Parathyroid adenoma (tissue), 2 donors: ENCODE measurements at regions not wholly inside any gene's neighbourhood (a gene's known extent, or its start where the extent isn't known, plus 50 kb on each side); places are given as distances from the start of the nearest gene placed in this dataset.

Experiments used
- H2AFZ ChIP-seq: fragments of 300-600 bp; sonication (generic); one replicate; pipeline ENCODE4 v1.7.0; 2017; ENCODE audit warnings: antibody characterized with exemption, mild to moderate bottlenecking
- H3K27ac ChIP-seq: fragments of 300-600 bp; sonication (generic); one replicate; pipeline ENCODE4 v1.7.0; 2017
- H3K27me3 ChIP-seq: fragments of 300-600 bp; sonication (generic); one replicate; pipeline ENCODE4 v1.7.0; 2017; ENCODE audit warnings: low read length; ENCODE audit not compliant: control insufficient read depth, insufficient read depth
- H3K36me3 ChIP-seq: fragments of 300-600 bp; sonication (generic); one replicate; pipeline ENCODE4 v1.7.0; 2017; ENCODE audit warnings: low read length; ENCODE audit not compliant: control insufficient read depth, insufficient read depth
- H3K4me1 ChIP-seq: fragments of 300-600 bp; sonication (generic); one replicate; pipeline ENCODE4 v1.7.0; 2017; ENCODE audit warnings: control low read depth
- H3K4me2 ChIP-seq: fragments of 300-600 bp; sonication (generic); one replicate; pipeline ENCODE4 v1.7.0; 2017; ENCODE audit warnings: low read length
- H3K4me3 ChIP-seq: fragments of 300-600 bp; sonication (generic); one replicate; pipeline ENCODE4 v1.7.0; 2017; ENCODE audit warnings: low read depth, low read length
- H3K79me2 ChIP-seq: fragments of 300-600 bp; sonication (generic); one replicate; pipeline ENCODE4 v1.7.0; 2017; ENCODE audit warnings: control low read depth
- H3K9ac ChIP-seq: fragments of 300-600 bp; sonication (generic); one replicate; pipeline ENCODE4 v1.7.0; 2017; ENCODE audit warnings: mild to moderate bottlenecking
- H3K9me3 ChIP-seq: fragments of 300-600 bp; sonication (generic); one replicate; pipeline ENCODE4 v1.7.0; 2017; ENCODE audit warnings: low read length; ENCODE audit not compliant: control insufficient read depth
- TF ChIP-seq, protein P1 (sequence below): fragments of 300-600 bp; sonication (generic); IDR thresholded peaks from one replicate; pipeline ENCODE4 v1.7.0; 2017; ENCODE audit warnings: antibody characterized with exemption, mild to moderate bottlenecking
- donor health status: primary hyperparathyroidism.

DNA sequence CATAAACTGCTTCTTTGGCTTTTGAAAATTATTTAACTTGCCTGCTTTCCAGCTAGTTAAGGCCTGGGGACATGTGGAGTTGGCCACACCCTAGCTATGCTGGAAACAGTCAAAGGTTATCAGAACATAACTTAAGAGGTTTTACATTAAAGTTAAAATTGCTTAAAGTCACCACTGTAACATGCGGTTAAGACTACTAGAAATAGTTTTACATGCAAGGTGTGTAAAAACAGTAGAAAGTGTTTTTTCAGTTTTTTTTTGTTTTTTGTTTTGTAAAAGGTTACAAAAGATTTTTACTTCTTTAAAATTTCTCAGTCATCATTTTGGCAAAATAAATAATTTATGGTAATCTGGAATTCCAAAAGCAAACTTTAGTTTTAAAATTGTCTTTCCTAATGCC lies 763.1 kb downstream of the UQCRFS1 start:
- TF ChIP-seq, protein P1, sequence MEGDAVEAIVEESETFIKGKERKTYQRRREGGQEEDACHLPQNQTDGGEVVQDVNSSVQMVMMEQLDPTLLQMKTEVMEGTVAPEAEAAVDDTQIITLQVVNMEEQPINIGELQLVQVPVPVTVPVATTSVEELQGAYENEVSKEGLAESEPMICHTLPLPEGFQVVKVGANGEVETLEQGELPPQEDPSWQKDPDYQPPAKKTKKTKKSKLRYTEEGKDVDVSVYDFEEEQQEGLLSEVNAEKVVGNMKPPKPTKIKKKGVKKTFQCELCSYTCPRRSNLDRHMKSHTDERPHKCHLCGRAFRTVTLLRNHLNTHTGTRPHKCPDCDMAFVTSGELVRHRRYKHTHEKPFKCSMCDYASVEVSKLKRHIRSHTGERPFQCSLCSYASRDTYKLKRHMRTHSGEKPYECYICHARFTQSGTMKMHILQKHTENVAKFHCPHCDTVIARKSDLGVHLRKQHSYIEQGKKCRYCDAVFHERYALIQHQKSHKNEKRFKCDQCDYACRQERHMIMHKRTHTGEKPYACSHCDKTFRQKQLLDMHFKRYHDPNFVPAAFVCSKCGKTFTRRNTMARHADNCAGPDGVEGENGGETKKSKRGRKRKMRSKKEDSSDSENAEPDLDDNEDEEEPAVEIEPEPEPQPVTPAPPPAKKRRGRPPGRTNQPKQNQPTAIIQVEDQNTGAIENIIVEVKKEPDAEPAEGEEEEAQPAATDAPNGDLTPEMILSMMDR, result no peak
- Histone ChIP-seq H3K4me2 (no peak overlapping the region), H3K9me3 (no peaks in the 10 kb centered on the region), H3K27ac (no peak overlapping the region), H3K27me3 (no peaks in the 10 kb centered on the region), H3K36me3 (no peaks in the 10 kb centered on the region), H3K4me1 (no peaks in the 10 kb centered on the region), H3K9ac (no peak overlapping the region), H3K79me2 (no peaks in the 10 kb centered on the region), H3K4me3 (no peak overlapping the region), H2AFZ (no peak overlapping the region)

DNA sequence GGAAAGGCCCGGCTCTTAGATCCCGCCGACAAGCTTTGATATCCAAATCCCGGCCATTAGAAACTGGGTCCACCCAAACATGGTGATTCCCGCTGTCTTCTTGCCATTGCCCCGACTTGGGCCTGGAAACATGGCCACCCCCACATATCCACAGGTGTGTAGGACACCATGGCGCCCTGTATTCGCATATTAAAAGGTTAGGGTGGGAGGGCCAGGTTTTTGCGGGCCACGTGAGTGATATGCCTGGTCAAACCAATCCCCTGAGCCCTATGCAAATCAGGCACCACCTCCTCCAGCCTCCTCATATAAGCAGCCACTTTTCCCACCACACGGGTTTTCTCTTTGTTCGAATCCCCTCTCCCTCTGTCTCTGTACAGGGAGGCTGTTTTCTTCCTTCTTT lies 766.4 kb downstream of the UQCRFS1 start:
- Histone ChIP-seq H3K4me2 (no peak overlapping the region), H3K9ac (no peak overlapping the region), H3K4me3 (no peak overlapping the region), H3K27me3 (no peaks in the 10 kb centered on the region), H3K4me1 (no peaks in the 10 kb centered on the region), H3K36me3 (no peaks in the 10 kb centered on the region), H3K27ac (no peak overlapping the region), H3K9me3 (no peaks in the 10 kb centered on the region), H2AFZ (no peak overlapping the region), H3K79me2 (no peaks in the 10 kb centered on the region)
- TF ChIP-seq, protein P1, result no peak

DNA sequence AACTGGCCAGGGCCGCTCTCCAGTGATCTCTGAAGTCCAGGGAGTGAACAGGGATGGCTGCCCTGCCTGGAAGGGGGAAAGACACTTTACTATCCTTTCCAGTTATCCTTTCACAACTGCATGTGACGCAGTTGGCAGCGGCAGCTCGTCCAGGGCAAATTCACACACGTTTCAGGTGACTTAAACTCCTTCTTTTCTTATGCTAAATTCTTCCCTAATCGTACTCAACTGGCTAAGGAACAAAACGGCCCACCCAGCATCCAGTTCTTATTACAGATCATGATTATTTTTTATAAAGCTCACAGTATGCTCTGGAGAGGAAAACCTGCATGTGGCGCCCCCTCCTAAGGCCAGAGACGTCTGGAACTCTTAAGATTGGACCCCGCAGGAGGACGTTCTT lies 767.1 kb downstream of the UQCRFS1 start:
- H3K36me3 ChIP-seq, result no peaks in the 10 kb centered on the region
- no peaks in the 10 kb centered on the region for H3K4me1 ChIP-seq
- H3K4me2 ChIP-seq, result no peak overlapping the region
- no peak overlapping the region for H3K4me3 ChIP-seq
- H3K27me3 ChIP-seq, result no peaks in the 10 kb centered on the region
- no peak overlapping the region for H3K27ac ChIP-seq
- H2AFZ ChIP-seq, result no peak overlapping the region
- no peaks in the 10 kb centered on the region for H3K9me3 ChIP-seq
- TF ChIP-seq, protein P1, result no peak
- no peaks in the 10 kb centered on the region for H3K79me2 ChIP-seq
- H3K9ac ChIP-seq, result no peak overlapping the region

DNA sequence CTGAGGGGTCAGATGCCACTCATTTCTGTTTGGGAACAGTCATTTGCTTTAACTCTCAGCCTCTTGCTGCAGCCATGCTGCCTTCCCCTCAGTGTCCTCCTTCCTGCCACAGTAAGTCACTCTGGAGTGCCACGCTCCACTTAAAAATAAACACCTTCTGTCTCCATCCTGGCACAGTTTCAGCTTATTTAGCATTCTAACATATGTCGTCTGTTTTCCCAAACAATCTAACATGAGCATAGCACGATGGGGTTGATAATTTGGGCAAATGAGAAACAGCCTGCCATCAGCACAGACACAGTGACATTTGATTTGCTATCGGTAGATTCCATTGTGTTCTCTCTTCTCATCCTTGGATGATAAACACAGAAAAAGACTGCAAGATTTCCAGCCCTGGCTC lies 768.6 kb downstream of the UQCRFS1 start:
- no peak overlapping the region for H3K4me2 ChIP-seq
- H3K9me3 ChIP-seq, result no peaks in the 10 kb centered on the region
- no peak overlapping the region for H2AFZ ChIP-seq
- H3K27ac ChIP-seq, result no peak overlapping the region
- H3K36me3 ChIP-seq, result no peaks in the 10 kb centered on the region
- H3K4me1 ChIP-seq, result no peaks in the 10 kb centered on the region
- TF ChIP-seq, protein P1, result no peak
- no peaks in the 10 kb centered on the region for H3K27me3 ChIP-seq
- H3K9ac ChIP-seq, result no peak overlapping the region
- H3K4me3 ChIP-seq, result no peak overlapping the region
- H3K79me2 ChIP-seq, result no peaks in the 10 kb centered on the region

DNA sequence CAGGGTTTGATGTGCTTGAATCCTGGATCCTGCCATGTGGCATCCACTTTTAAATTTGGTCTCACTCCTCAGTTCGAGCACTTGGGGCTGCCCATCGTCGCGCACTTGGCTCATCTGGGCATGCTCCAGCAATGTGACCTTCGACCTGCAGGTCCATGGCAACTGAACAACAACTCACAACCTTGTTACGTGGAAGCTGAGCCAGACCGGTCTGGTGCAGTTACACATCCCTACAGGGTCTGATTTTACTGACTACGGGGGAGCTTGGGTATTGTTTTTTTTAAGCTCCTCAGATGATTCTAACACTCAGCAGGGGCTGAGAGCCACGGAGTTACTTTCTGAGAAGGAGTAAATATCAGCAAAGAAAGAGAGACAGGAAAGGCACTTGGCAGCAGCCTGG lies 769.6 kb downstream of the UQCRFS1 start:
- H3K36me3 ChIP-seq, result no peaks in the 10 kb centered on the region
- H3K27ac ChIP-seq, result no peak overlapping the region
- H3K4me1 ChIP-seq, result no peaks in the 10 kb centered on the region
- H3K9me3 ChIP-seq, result no peaks in the 10 kb centered on the region
- TF ChIP-seq, protein P1, result no peak
- H3K4me2 ChIP-seq, result no peak overlapping the region
- no peaks in the 10 kb centered on the region for H3K27me3 ChIP-seq
- no peak overlapping the region for H2AFZ ChIP-seq
- no peak overlapping the region for H3K4me3 ChIP-seq
- H3K79me2 ChIP-seq, result no peaks in the 10 kb centered on the region
- no peak overlapping the region for H3K9ac ChIP-seq
